ENCODE measurements at regions not wholly inside any gene's neighbourhood (a gene's known extent, or its start where the extent isn't known, plus 50 kb on each side); places are given as distances from the start of the nearest gene placed in this dataset.

GRCh38 chr18:33866386-33866785 is 288.4 kb downstream of the ASXL3 start:
- ATAC-seq: no peak

DNA sequence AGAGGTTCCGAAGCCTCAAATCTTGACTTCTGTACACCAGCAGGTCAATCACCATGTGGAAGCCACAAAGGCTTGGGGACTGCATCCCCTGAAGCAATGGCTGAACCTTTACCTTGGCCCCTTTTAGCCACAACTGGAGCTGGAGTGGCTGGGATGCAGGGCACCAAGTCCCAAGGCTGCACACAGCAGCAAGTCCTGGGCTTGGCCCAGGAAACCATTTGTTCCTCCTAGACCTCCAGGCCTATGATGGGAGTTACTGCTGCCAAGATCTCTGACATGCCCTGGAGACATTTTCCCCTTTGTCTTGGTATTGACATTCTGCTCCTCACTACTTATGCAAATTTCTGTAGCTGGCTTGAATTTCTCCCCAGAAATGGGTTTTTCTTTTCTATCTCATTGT is 285.9 kb downstream of the ASXL3 start:
- no peak for ATAC-seq
- TF ChIP-seq TCF4 (CRISPR knock-in tag; IDR thresholded peaks at IDR 0.05; ENCODE audit: borderline replicate concordance) (no peak), CSDC2 (CRISPR knock-in tag; IDR thresholded peaks at IDR 0.05) (no peak), ZNF8 (CRISPR knock-in tag; IDR thresholded peaks at IDR 0.05) (no peak), ARNTL (CRISPR knock-in tag; IDR thresholded peaks at IDR 0.05; ENCODE audit: borderline replicate concordance, low read depth) (no peak), ZNF70 (CRISPR knock-in tag; IDR thresholded peaks at IDR 0.05) (no peak), BACH2 (CRISPR knock-in tag; IDR thresholded peaks at IDR 0.05; ENCODE audit: borderline replicate concordance) (no peak), TOX (CRISPR knock-in tag; IDR thresholded peaks at IDR 0.05; ENCODE audit: borderline replicate concordance) (no peak), SNAI2 (CRISPR knock-in tag; IDR thresholded peaks at IDR 0.05) (no peak), GLIS3 (CRISPR knock-in tag; IDR thresholded peaks at IDR 0.05) (no peak)
- TF ChIP-seq, protein P1, sequence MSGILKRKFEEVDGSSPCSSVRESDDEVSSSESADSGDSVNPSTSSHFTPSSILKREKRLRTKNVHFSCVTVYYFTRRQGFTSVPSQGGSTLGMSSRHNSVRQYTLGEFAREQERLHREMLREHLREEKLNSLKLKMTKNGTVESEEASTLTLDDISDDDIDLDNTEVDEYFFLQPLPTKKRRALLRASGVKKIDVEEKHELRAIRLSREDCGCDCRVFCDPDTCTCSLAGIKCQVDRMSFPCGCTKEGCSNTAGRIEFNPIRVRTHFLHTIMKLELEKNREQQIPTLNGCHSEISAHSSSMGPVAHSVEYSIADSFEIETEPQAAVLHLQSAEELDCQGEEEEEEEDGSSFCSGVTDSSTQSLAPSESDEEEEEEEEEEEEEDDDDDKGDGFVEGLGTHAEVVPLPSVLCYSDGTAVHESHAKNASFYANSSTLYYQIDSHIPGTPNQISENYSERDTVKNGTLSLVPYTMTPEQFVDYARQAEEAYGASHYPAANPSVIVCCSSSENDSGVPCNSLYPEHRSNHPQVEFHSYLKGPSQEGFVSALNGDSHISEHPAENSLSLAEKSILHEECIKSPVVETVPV (CRISPR knock-in tag; IDR thresholded peaks at IDR 0.05): no peak
- TF ChIP-seq, protein P2, sequence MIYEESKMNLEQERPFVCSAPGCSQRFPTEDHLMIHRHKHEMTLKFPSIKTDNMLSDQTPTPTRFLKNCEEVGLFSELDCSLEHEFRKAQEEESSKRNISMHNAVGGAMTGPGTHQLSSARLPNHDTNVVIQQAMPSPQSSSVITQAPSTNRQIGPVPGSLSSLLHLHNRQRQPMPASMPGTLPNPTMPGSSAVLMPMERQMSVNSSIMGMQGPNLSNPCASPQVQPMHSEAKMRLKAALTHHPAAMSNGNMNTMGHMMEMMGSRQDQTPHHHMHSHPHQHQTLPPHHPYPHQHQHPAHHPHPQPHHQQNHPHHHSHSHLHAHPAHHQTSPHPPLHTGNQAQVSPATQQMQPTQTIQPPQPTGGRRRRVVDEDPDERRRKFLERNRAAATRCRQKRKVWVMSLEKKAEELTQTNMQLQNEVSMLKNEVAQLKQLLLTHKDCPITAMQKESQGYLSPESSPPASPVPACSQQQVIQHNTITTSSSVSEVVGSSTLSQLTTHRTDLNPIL (CRISPR knock-in tag; IDR thresholded peaks at IDR 0.05; ENCODE audit: low read depth): no peak
- TF ChIP-seq, protein P3, sequence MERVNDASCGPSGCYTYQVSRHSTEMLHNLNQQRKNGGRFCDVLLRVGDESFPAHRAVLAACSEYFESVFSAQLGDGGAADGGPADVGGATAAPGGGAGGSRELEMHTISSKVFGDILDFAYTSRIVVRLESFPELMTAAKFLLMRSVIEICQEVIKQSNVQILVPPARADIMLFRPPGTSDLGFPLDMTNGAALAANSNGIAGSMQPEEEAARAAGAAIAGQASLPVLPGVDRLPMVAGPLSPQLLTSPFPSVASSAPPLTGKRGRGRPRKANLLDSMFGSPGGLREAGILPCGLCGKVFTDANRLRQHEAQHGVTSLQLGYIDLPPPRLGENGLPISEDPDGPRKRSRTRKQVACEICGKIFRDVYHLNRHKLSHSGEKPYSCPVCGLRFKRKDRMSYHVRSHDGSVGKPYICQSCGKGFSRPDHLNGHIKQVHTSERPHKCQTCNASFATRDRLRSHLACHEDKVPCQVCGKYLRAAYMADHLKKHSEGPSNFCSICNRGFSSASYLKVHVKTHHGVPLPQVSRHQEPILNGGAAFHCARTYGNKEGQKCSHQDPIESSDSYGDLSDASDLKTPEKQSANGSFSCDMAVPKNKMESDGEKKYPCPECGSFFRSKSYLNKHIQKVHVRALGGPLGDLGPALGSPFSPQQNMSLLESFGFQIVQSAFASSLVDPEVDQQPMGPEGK (CRISPR knock-in tag; IDR thresholded peaks at IDR 0.05; ENCODE audit: borderline replicate concordance): no peak
- TF ChIP-seq, protein P4, sequence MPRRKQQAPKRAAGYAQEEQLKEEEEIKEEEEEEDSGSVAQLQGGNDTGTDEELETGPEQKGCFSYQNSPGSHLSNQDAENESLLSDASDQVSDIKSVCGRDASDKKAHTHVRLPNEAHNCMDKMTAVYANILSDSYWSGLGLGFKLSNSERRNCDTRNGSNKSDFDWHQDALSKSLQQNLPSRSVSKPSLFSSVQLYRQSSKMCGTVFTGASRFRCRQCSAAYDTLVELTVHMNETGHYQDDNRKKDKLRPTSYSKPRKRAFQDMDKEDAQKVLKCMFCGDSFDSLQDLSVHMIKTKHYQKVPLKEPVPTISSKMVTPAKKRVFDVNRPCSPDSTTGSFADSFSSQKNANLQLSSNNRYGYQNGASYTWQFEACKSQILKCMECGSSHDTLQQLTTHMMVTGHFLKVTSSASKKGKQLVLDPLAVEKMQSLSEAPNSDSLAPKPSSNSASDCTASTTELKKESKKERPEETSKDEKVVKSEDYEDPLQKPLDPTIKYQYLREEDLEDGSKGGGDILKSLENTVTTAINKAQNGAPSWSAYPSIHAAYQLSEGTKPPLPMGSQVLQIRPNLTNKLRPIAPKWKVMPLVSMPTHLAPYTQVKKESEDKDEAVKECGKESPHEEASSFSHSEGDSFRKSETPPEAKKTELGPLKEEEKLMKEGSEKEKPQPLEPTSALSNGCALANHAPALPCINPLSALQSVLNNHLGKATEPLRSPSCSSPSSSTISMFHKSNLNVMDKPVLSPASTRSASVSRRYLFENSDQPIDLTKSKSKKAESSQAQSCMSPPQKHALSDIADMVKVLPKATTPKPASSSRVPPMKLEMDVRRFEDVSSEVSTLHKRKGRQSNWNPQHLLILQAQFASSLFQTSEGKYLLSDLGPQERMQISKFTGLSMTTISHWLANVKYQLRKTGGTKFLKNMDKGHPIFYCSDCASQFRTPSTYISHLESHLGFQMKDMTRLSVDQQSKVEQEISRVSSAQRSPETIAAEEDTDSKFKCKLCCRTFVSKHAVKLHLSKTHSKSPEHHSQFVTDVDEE (CRISPR knock-in tag; IDR thresholded peaks at IDR 0.05): no peak

More at GRCh38 chr18:33866386-33866785, 288.4 kb downstream of the ASXL3 start:
- TF ChIP-seq ZNF70 (CRISPR knock-in tag; IDR thresholded peaks at IDR 0.05) (no peak), TCF4 (CRISPR knock-in tag; IDR thresholded peaks at IDR 0.05; ENCODE audit: borderline replicate concordance) (no peak), BACH2 (CRISPR knock-in tag; IDR thresholded peaks at IDR 0.05; ENCODE audit: borderline replicate concordance) (no peak), ZFP3 (CRISPR knock-in tag; IDR thresholded peaks at IDR 0.05) (no peak), GLIS3 (CRISPR knock-in tag; IDR thresholded peaks at IDR 0.05) (no peak), ZC3H10 (CRISPR knock-in tag; IDR thresholded peaks at IDR 0.05) (no peak), SNAI2 (CRISPR knock-in tag; IDR thresholded peaks at IDR 0.05) (no peak), TOX (CRISPR knock-in tag; IDR thresholded peaks at IDR 0.05; ENCODE audit: borderline replicate concordance) (no peak), POU6F1 (CRISPR knock-in tag; IDR thresholded peaks at IDR 0.05; ENCODE audit: borderline replicate concordance, low read depth) (no peak), ZFP30 (CRISPR knock-in tag; IDR thresholded peaks at IDR 0.05) (no peak), ISL1 (CRISPR knock-in tag; IDR thresholded peaks at IDR 0.05) (no peak), ZNF565 (CRISPR knock-in tag; conservative IDR thresholded peaks at IDR 0.05; ENCODE audit: low read depth) (no peak), ZNF8 (CRISPR knock-in tag; IDR thresholded peaks at IDR 0.05) (no peak)
- TF ChIP-seq, protein P4 (CRISPR knock-in tag; IDR thresholded peaks at IDR 0.05): no peak
- TF ChIP-seq, protein P3 (CRISPR knock-in tag; IDR thresholded peaks at IDR 0.05; ENCODE audit: borderline replicate concordance): no peak
- TF ChIP-seq, protein P2 (CRISPR knock-in tag; IDR thresholded peaks at IDR 0.05; ENCODE audit: low read depth): no peak

Measured in SK-N-SH treated with all-trans-retinoic acid at 6 μM for 48 hours (cell line).